ENCODE measurements at regions not wholly inside any gene's neighbourhood (a gene's known extent, or its start where the extent isn't known, plus 50 kb on each side); places are given as distances from the start of the nearest gene placed in this dataset.

DNA sequence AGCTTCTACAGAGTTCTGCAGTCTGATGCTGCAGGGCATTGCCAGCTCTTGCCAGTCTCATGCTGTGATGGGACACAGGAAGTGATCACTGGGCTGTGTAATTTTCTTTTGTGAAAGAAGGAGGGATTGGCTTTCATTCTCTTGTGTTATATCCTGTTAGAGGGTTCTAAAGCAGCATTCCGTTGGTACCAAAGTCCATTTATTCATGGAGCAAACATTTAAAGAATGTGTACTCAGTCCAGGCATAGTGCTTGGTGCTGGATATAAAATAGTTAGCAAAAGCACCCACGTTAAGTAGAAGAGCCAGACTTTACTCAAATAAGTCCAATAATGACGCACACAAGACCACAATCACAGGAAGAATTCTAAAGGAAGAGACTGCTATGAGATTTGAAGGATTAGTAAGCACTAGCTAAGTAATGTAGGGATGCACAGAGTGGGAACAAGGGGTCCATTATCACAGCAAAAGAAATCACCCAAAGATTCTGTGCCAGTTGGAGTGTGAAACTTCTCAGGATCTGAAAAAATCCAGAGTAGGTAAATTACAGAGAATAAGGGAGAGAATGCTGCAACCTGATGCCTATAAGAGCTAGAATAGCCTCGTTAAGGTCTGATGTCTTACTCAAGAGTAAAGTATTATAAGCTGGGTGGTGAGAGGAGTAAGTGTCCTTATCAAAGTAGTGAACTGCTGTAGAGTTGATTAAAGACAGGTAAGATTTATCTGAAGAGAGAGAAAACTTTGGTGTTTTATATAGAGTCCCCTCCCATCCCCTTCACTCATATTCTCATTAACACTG is 728.3 kb downstream of the METTL15 start:
- no peak overlapping the region for H3K27ac ChIP-seq (ENCODE audit: low read length)
- no peaks in the 10 kb centered on the region for H3K36me3 ChIP-seq (ENCODE audit: control insufficient read depth in 1 of 2, insufficient read depth in 2 of 2, low read length in 2 of 2)
- no peaks in the 10 kb centered on the region for H3K9me3 ChIP-seq (ENCODE audit: control insufficient read depth in 1 of 2, low read length in 2 of 2)
- H3K4me3 ChIP-seq (ENCODE audit: low read depth in 1 of 2, low read length in 2 of 2) = no peak overlapping the region
- no peaks in the 10 kb centered on the region for H3K27me3 ChIP-seq (ENCODE audit: low read depth, low read length)
- H3K4me1 ChIP-seq (ENCODE audit: control insufficient read depth in 1 of 2, insufficient read depth in 2 of 2, low read length in 2 of 2) = no peaks in the 10 kb centered on the region

- Histone ChIP-seq H3K27ac (ENCODE audit: low read length) (no peak overlapping the region), H3K27me3 (ENCODE audit: low read depth, low read length) (no peaks in the 10 kb centered on the region), H3K9me3 (ENCODE audit: control insufficient read depth in 1 of 2, low read length in 2 of 2) (no peaks in the 10 kb centered on the region), H3K4me1 (ENCODE audit: control insufficient read depth in 1 of 2, insufficient read depth in 2 of 2, low read length in 2 of 2) (no peaks in the 10 kb centered on the region), H3K36me3 (ENCODE audit: control insufficient read depth in 1 of 2, insufficient read depth in 2 of 2, low read length in 2 of 2) (no peaks in the 10 kb centered on the region), H3K4me3 (ENCODE audit: low read depth in 1 of 2, low read length in 2 of 2) (no peak overlapping the region)
Measured at GRCh38 chr11:28835790-28836189, 727.6 kb downstream of the METTL15 start.

DNA sequence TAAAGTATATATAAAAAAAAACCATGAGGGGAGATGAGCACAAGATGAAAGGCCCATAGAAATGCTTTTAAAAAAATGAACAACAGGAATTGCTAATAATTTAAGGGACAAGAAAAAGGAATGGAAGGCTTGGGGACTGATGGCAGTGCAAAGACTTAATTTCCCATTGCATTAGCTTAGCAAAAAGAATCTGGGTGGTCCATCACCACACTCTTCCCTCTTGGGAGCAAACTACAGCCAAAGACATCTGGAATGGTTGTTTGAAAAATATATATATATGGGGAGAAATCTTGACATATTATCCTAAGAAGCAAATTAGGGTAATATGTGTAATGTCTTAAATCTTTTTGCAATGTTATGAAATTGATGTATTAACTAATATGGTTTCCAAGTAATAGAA is 727.1 kb downstream of the METTL15 start:
- H3K27me3 ChIP-seq (ENCODE audit: low read depth, low read length) = no peaks in the 10 kb centered on the region
- H3K4me3 ChIP-seq (ENCODE audit: low read depth in 1 of 2, low read length in 2 of 2) = no peak overlapping the region
- no peaks in the 10 kb centered on the region for H3K36me3 ChIP-seq (ENCODE audit: control insufficient read depth in 1 of 2, insufficient read depth in 2 of 2, low read length in 2 of 2)
- H3K4me1 ChIP-seq (ENCODE audit: control insufficient read depth in 1 of 2, insufficient read depth in 2 of 2, low read length in 2 of 2) = no peaks in the 10 kb centered on the region
- no peak overlapping the region for H3K27ac ChIP-seq (ENCODE audit: low read length)
- no peaks in the 10 kb centered on the region for H3K9me3 ChIP-seq (ENCODE audit: control insufficient read depth in 1 of 2, low read length in 2 of 2)

GRCh38 chr11:28834877-28835276 is 726.7 kb downstream of the METTL15 start:
- no peak overlapping the region for H3K4me3 ChIP-seq (ENCODE audit: low read depth in 1 of 2, low read length in 2 of 2)
- no peak overlapping the region for H3K27ac ChIP-seq (ENCODE audit: low read length)
- no peaks in the 10 kb centered on the region for H3K36me3 ChIP-seq (ENCODE audit: control insufficient read depth in 1 of 2, insufficient read depth in 2 of 2, low read length in 2 of 2)
- H3K4me1 ChIP-seq (ENCODE audit: control insufficient read depth in 1 of 2, insufficient read depth in 2 of 2, low read length in 2 of 2) = no peaks in the 10 kb centered on the region
- no peaks in the 10 kb centered on the region for H3K9me3 ChIP-seq (ENCODE audit: control insufficient read depth in 1 of 2, low read length in 2 of 2)
- no peaks in the 10 kb centered on the region for H3K27me3 ChIP-seq (ENCODE audit: low read depth, low read length)

- no peaks in the 10 kb centered on the region for H3K36me3 ChIP-seq (ENCODE audit: control insufficient read depth in 1 of 2, insufficient read depth in 2 of 2, low read length in 2 of 2)
- H3K9me3 ChIP-seq (ENCODE audit: control insufficient read depth in 1 of 2, low read length in 2 of 2) = no peaks in the 10 kb centered on the region
- H3K27ac ChIP-seq (ENCODE audit: low read length) = no peak overlapping the region
- no peaks in the 10 kb centered on the region for H3K27me3 ChIP-seq (ENCODE audit: low read depth, low read length)
- H3K4me3 ChIP-seq (ENCODE audit: low read depth in 1 of 2, low read length in 2 of 2) = no peak overlapping the region
- H3K4me1 ChIP-seq (ENCODE audit: control insufficient read depth in 1 of 2, insufficient read depth in 2 of 2, low read length in 2 of 2) = no peaks in the 10 kb centered on the region
Measured at GRCh38 chr11:28833670-28834069, 725.5 kb downstream of the METTL15 start.

DNA sequence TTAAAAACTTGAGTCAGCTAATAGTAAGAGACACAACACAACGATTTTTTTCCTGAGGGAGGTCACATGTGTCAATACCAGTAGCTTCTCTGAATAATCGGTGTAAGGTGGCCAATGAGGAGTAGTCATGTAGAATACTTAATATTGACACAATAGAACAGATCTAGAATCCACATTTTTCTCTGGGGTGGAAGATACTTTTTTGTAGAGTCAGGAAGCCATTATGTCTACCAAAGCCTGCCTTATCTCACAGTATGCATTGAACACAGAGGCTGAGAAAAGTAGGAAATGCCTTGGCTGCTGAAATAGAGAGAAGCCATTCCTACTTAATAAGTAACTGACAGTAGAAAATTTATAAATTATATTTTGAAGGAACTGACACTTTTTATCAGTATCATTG is 725.0 kb downstream of the METTL15 start:
- Histone ChIP-seq H3K36me3 (ENCODE audit: control insufficient read depth in 1 of 2, insufficient read depth in 2 of 2, low read length in 2 of 2) (no peaks in the 10 kb centered on the region), H3K4me1 (ENCODE audit: control insufficient read depth in 1 of 2, insufficient read depth in 2 of 2, low read length in 2 of 2) (no peaks in the 10 kb centered on the region), H3K27me3 (ENCODE audit: low read depth, low read length) (no peaks in the 10 kb centered on the region), H3K9me3 (ENCODE audit: control insufficient read depth in 1 of 2, low read length in 2 of 2) (no peaks in the 10 kb centered on the region), H3K27ac (ENCODE audit: low read length) (no peak overlapping the region), H3K4me3 (ENCODE audit: low read depth in 1 of 2, low read length in 2 of 2) (no peak overlapping the region)

GRCh38 chr11:28826807-28827206 is 718.6 kb downstream of the METTL15 start:
- peaks cover 0 to 8% of the 10 kb centered on the region in 2 donors for H3K9me3 ChIP-seq (ENCODE audit: control insufficient read depth in 1 of 2, low read length in 2 of 2)
- H3K27ac ChIP-seq (ENCODE audit: low read length) = no peak overlapping the region
- no peaks in the 10 kb centered on the region for H3K4me1 ChIP-seq (ENCODE audit: control insufficient read depth in 1 of 2, insufficient read depth in 2 of 2, low read length in 2 of 2)
- no peaks in the 10 kb centered on the region for H3K27me3 ChIP-seq (ENCODE audit: low read depth, low read length)
- no peak overlapping the region for H3K4me3 ChIP-seq (ENCODE audit: low read depth in 1 of 2, low read length in 2 of 2)
- no peaks in the 10 kb centered on the region for H3K36me3 ChIP-seq (ENCODE audit: control insufficient read depth in 1 of 2, insufficient read depth in 2 of 2, low read length in 2 of 2)

- no peaks in the 10 kb centered on the region for H3K4me1 ChIP-seq (ENCODE audit: control insufficient read depth in 1 of 2, insufficient read depth in 2 of 2, low read length in 2 of 2)
- no peaks in the 10 kb centered on the region for H3K36me3 ChIP-seq (ENCODE audit: control insufficient read depth in 1 of 2, insufficient read depth in 2 of 2, low read length in 2 of 2)
- H3K4me3 ChIP-seq (ENCODE audit: low read depth in 1 of 2, low read length in 2 of 2) = no peak overlapping the region
- H3K27me3 ChIP-seq (ENCODE audit: low read depth, low read length) = no peaks in the 10 kb centered on the region
- H3K27ac ChIP-seq (ENCODE audit: low read length) = no peak overlapping the region
- H3K9me3 ChIP-seq (ENCODE audit: control insufficient read depth in 1 of 2, low read length in 2 of 2) = peaks cover 0 to 4% of the 10 kb centered on the region in 2 donors
Measured at GRCh38 chr11:28822576-28822975, 714.4 kb downstream of the METTL15 start.

DNA sequence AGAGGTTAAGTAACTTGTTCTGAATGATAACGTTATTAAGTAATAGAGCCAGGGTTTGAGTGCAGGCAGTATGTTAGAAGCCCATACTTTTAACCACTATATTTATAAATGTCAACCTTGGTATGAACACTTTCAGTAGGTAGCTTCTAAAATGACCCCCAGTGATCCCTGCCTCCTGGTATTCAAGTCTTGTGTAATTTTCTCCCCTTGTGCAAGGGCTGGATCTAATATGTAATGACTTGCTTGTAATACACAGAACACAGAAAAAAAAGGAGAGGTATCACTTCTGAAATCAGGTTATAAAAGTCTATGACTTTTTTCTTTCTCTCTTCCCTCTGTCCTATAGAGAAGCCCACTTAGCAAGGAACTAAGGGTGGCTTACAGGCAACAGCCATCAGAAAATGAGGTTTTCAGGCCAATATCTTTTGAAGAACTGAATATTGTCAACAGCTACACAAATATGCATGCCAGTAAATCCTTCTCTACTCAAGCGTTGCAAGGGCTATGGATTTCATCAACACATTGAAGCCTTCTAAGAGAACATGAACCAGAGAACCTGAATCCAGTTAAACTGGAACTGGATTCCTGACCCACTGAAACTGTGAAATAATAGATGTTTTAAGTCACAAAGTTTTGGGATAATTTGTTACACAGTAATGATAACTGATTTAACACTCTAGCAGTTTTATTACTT is 712.3 kb downstream of the METTL15 start:
- Histone ChIP-seq H3K4me3 (ENCODE audit: low read depth in 1 of 2, low read length in 2 of 2) (no peak overlapping the region), H3K27ac (ENCODE audit: low read length) (no peak overlapping the region), H3K27me3 (ENCODE audit: low read depth, low read length) (no peaks in the 10 kb centered on the region), H3K4me1 (ENCODE audit: control insufficient read depth in 1 of 2, insufficient read depth in 2 of 2, low read length in 2 of 2) (no peaks in the 10 kb centered on the region), H3K36me3 (ENCODE audit: control insufficient read depth in 1 of 2, insufficient read depth in 2 of 2, low read length in 2 of 2) (no peaks in the 10 kb centered on the region), H3K9me3 (ENCODE audit: control insufficient read depth in 1 of 2, low read length in 2 of 2) (no peaks in the 10 kb centered on the region)

DNA sequence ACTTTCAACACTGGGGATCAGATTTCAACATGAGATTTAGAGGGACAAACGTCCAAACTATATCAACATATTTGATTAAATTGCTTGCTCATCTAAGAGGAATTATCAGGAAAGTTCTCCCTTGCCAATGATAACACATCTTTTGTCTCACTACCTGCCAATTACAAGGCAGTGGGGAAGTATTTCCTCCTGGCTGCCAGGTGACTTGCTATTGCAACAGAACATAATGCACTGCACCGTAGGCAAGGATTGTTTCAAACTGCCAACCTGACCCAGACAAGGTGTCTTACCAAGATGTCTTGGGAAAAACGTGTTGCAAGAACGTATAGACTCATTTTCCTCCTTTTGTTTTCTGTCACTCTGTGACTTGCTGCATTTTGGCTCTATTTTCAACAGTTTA is 711.6 kb downstream of the METTL15 start:
- H3K27ac ChIP-seq (ENCODE audit: low read length) = no peak overlapping the region
- H3K4me1 ChIP-seq (ENCODE audit: control insufficient read depth in 1 of 2, insufficient read depth in 2 of 2, low read length in 2 of 2) = no peaks in the 10 kb centered on the region
- H3K36me3 ChIP-seq (ENCODE audit: control insufficient read depth in 1 of 2, insufficient read depth in 2 of 2, low read length in 2 of 2) = no peaks in the 10 kb centered on the region
- no peak overlapping the region for H3K4me3 ChIP-seq (ENCODE audit: low read depth in 1 of 2, low read length in 2 of 2)
- H3K9me3 ChIP-seq (ENCODE audit: control insufficient read depth in 1 of 2, low read length in 2 of 2) = no peaks in the 10 kb centered on the region
- H3K27me3 ChIP-seq (ENCODE audit: low read depth, low read length) = no peaks in the 10 kb centered on the region

GRCh38 chr11:28815110-28815509 is 706.9 kb downstream of the METTL15 start:
- Histone ChIP-seq H3K27ac (ENCODE audit: low read length) (no peak overlapping the region), H3K27me3 (ENCODE audit: low read depth, low read length) (no peaks in the 10 kb centered on the region), H3K4me1 (ENCODE audit: control insufficient read depth in 1 of 2, insufficient read depth in 2 of 2, low read length in 2 of 2) (no peaks in the 10 kb centered on the region), H3K4me3 (ENCODE audit: low read depth in 1 of 2, low read length in 2 of 2) (no peak overlapping the region), H3K9me3 (ENCODE audit: control insufficient read depth in 1 of 2, low read length in 2 of 2) (no peaks in the 10 kb centered on the region), H3K36me3 (ENCODE audit: control insufficient read depth in 1 of 2, insufficient read depth in 2 of 2, low read length in 2 of 2) (no peaks in the 10 kb centered on the region)
